Endometrium (tissue), 2 donors: ENCODE measurements at regions not wholly inside any gene's neighbourhood (a gene's known extent, or its start where the extent isn't known, plus 50 kb on each side); places are given as distances from the start of the nearest gene placed in this dataset.

Experiments used
- FAIRE-seq: peaks from 2 replicates; lab custom pipeline; 2012; peaks lifted over from hg19 to GRCh38; lab: Jason Lieb, UNC
- donor health status: control.
- donor health status: control.

- FAIRE-seq: no peak
Measured at GRCh38 chr5:118778941-118779340, 209.4 kb downstream of the DTWD2 start.

- FAIRE-seq: no peak
Measured at GRCh38 chr5:118777189-118777736, 211.1 kb downstream of the DTWD2 start.

- no peak for FAIRE-seq
Measured at GRCh38 chr5:118776755-118777154, 211.6 kb downstream of the DTWD2 start.

DNA sequence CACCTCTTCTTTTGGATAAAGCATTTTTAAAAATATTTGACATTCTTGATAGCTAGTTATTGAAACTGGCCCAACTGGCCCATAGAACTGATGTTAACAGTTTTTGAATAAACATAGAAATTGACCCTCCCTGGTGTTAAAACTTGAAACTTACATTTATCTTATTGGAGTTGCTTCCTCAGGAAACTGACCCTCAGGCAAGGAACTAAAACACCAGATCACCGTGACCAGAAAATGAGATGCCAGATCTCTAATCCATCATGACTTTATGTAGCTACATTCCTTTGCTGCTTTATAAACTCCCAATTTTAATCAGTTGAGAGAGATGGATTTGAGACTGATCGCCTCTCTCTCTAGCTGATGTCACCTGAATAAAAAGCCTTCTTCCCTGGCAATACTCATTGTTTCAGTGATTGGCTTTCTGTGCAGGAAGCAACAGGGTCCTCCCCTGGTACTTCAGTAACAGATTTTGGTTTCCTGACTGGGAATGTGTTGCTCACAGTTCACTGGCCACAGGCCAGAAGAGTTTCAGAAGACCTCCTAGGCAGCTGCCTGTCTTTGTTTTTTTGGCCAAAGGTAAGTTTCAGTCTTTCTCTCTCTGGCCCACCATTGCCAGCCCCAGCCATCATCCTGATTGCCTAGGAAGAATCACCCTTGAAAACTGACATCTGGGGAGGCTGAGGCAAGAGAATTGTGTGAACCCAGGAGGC is 212.4 kb downstream of the DTWD2 start:
- FAIRE-seq: no peak

- no peak for FAIRE-seq
Measured at GRCh38 chr5:118768607-118769175, 219.7 kb downstream of the DTWD2 start.

GRCh38 chr5:118762291-118762690 is 226.1 kb downstream of the DTWD2 start:
- no peak for FAIRE-seq

DNA sequence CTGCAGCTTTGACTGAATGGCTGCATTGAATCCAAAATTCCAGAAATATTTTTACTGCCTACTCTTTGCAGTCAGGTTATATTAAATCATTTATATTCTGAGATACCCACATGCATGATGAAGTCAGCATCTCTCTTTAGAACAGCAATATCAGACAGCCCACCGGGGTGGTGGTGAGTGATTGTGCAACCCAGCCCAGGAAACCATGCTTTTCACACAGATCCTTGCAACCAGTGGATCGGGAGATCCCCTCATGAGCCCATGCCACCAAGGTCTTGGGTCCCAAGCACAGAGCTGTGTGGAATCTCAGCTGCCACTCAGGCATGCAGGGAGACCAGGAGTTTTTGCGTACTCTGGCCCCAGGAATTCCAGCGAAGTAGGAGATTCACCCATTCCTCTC is 226.5 kb downstream of the DTWD2 start:
- no peak for FAIRE-seq

DNA sequence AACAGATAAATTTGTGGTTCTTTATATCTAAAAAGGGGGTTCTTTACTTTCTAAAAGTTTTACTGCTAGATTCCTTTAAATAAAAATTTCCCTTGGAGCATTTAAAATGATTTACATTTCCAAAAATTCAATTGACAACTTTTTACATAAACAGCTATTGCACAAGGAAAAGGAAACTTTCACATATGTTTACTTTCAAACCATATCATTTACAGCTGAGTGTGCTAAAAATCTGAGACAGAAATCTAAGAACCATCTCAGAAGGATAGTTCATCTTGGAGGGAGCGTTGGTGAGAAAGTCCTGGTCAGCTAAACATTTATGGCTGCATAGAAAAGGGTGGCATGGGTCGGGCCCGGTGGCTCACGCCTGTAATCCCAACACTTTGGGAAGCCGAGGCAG is 235.4 kb downstream of the DTWD2 start:
- no peak for FAIRE-seq

- FAIRE-seq: no peak
Measured at GRCh38 chr5:118736396-118736795, 252.0 kb downstream of the DTWD2 start.

DNA sequence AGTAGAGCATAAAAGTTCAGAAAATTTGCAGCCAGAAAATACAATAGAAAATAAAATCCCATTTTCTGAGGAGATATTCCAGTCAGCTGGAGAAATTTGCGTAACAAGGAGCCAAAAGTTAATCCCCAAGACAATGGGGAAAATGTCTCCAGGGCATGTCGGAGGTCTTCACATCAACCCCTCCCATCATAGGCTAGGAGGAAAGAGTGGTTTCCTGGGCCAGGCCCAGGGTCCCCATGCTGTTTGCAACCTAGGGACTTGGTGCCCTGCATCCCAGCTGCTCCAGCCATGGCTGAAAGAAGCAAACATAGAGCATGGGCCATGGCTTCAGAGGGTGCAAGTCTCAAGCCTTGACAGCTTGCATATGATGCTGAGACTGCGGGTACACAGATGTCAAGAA is 255.0 kb downstream of the DTWD2 start:
- no peak for FAIRE-seq

- FAIRE-seq: no peak
Measured at GRCh38 chr5:118728191-118728590, 260.2 kb downstream of the DTWD2 start.

DNA sequence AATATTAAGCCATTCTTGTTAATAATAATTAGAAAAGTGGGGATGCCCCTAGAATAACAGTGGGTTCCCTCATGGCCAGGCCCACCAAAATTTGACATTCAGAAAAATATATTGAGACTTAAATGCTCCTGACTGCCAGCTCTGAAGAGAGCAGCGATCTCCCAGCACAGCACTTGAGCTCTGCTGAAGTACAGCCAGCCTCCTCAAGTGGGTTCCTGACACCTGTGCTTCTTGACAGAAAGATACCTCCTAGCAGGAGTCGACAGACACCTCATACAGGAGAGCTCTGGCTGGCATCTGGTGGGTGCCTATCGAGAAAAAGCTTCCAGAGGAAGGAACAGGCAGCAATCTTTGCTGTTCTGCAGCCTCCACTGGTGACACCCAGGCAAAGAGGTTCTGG is 261.5 kb downstream of the DTWD2 start:
- no peak for FAIRE-seq

DNA sequence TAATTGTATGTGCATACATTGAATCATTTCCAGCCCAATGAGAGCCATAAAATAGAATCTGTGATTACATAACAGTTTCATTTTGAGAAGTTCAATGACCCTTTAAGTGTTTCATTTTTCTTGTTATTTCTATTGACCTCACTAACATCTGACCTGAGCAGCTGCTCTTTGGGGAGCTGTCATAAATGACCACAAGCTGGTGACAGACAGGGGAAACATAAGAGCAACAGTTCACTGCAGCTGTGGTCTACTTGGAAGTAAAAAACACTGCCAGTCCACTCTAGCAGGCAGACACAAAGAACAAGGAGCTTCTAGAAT is 265.4 kb downstream of the DTWD2 start:
- no peak for FAIRE-seq

DNA sequence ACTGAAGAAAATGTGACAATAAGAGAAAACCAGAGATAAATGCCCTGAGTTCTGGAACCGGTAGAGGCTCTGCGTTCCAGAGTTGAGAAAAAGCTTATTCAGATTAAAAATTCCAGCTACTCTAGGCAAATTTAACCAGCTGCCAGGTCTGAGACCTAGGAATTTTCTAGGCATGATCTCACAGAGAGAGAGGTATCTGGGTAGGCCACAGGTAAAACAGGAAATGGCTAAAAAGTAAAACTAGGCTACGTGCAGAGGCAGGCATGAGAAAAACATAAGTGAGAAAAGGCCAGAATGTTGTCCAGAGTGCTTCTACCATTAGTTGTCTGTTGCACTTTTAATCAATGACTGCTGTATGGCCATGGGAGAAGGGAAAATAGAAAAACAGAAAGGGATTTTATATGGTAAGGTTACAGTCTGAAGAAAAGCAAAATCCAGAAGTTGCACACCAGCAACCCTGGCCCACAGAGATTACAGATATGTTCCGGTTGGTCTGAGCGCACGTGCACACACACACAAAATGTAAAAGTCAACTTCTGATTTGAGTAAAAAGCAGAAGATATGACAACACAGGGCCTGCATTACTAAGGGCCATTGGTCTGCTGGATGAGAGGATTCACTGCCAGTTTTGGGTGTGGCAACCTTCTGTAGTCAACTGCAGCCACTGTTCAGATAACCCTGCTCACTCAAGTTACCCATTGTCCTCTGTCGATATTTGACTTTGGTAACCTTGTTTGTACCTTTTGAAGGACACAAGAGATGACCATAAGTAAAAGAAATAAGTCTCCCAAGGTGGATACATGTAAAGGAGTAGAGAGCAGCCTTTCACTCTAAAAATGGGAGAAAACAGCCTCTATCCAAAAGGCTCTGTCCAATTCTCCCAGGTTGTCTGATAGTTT is 266.0 kb downstream of the DTWD2 start:
- FAIRE-seq: no peak

- no peak for FAIRE-seq
Measured at GRCh38 chr5:118711727-118712126, 276.6 kb downstream of the DTWD2 start.

DNA sequence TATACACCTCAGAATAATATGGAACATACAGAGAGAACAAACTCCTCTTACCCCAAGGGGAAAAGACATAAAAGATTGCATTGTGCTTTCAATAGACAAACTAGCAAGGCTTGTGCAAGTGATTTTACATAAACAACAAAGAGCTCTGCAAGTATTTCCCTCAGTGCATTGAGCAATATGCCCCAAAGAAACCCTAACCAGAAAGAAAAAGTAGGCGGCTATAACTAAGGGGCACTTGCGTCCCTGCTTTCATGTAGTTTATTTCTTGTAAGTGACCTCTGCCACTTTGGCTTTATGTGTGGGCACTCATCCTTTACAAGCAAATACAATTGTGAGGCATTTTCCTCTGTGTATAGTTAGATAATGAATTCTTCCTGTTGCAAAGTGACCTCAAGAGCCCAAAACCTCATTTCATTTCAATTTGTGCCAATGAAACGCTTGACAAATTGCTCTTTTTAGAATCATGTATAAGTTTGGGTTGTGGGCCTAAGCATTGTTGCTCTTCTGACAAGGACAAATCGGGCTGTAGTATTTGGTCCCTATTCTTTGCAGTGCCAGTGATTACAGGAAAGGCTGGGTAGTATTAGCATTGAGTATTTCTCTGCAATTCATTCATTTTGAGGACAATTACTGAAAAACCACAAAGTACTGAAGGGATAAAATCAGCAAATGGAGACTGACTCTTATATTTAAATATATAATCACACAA is 282.2 kb downstream of the DTWD2 start:
- no peak for FAIRE-seq

DNA sequence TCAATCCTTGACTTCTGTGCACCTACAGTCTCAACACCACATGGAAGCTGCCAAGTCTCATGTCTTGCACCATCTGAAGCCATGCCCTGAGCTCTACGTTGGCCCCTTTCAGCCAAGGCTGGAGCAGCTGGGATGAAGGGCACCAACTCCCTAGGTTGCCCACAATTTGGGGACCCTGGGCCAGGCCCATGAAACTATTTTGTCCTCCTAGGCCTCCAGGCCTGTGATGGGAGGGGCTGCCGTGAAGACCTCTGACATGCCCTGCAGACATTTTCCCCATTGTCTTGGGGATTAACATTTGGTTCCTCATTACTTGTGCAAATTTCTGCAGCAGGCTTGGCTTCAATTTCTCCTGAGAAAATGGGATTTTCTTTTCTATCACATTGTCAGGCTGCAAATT is 285.1 kb downstream of the DTWD2 start:
- FAIRE-seq: no peak

- no peak for FAIRE-seq
Measured at GRCh38 chr5:118701791-118702190, 286.6 kb downstream of the DTWD2 start.

DNA sequence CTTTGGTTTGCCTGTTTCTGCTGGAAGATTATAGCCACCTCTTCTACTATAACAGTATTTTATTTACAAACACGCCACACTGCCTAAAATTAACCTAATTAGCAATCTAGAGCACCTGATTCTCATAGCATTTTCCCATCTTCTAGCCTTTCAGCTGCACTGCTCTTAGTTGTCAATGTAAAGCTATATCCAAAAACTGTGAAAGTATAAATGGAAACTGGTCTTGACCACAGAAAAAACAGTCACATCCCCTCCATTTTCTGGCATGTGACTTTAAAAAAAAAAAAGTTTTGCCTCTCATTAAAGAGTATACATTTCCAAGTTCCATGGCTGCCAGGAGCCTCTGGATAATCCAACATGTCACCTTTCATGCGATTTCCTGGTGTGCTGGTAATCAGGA is 287.8 kb downstream of the DTWD2 start:
- FAIRE-seq: no peak

DNA sequence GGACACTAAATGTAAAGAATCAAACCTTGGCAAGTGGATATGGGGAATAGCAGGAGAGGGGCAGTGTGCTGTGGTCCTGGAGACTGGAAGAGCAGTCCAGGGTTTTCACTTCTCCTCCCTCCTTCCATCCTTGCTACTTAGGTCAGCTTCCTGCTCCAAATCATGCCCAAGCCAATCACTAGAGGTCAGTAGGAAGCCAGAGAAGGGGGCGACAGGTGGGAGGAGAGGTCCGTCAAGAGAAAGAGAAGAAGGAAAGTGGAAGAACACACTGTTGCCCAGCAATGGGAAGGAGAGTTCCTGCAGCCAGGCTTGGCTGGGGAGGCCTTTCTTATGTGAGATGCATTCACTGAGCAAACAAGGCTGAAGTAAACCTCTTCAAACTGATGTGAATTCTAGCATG is 289.6 kb downstream of the DTWD2 start:
- FAIRE-seq: no peak

GRCh38 chr5:118696076-118696475 is 292.3 kb downstream of the DTWD2 start:
- no peak for FAIRE-seq

GRCh38 chr5:118692811-118693342 is 295.5 kb downstream of the DTWD2 start:
- FAIRE-seq: no peak
